ENCODE measurements at regions not wholly inside any gene's neighbourhood (a gene's known extent, or its start where the extent isn't known, plus 50 kb on each side); places are given as distances from the start of the nearest gene placed in this dataset.

DNA sequence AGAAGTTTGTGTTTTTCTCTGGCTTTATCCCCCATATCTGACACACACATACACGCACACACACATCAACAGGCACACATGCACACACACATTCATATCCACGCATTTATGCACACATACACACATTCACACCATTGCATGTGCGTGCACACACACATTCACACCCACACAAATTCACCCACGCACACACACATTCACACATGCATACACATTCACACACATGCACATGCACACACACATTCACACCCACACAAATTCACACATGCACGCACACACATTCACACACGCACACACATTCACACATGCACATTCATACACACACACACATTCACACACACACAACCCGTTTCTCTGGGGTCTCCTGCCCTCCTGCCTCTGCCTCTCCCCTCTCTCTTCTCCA is 264.2 kb downstream of the BCL11B start:
- Histone ChIP-seq H3K9me3 (peaks cover 0 to 4% (median 0%) of the 10 kb centered on the region in 4 donors), H3K36me3 (no peaks in the 10 kb centered on the region), H3K4me3 (no peak overlapping the region), H3K27ac (no peak overlapping the region), H3K27me3 (no peaks in the 10 kb centered on the region), H3K4me1 (no peaks in the 10 kb centered on the region)
- WGBS, 2 donors = 93 to 95% methylated on average over 7 of the region's 7 CpGs
- no peak for DNase-seq (ENCODE audit: low spot score in 2 of 2)
- TF ChIP-seq EP300 (IDR thresholded peaks at IDR 0.05) (no peak), POLR2A (IDR thresholded peaks at IDR 0.05) (no peak)
- TF ChIP-seq, protein P1, sequence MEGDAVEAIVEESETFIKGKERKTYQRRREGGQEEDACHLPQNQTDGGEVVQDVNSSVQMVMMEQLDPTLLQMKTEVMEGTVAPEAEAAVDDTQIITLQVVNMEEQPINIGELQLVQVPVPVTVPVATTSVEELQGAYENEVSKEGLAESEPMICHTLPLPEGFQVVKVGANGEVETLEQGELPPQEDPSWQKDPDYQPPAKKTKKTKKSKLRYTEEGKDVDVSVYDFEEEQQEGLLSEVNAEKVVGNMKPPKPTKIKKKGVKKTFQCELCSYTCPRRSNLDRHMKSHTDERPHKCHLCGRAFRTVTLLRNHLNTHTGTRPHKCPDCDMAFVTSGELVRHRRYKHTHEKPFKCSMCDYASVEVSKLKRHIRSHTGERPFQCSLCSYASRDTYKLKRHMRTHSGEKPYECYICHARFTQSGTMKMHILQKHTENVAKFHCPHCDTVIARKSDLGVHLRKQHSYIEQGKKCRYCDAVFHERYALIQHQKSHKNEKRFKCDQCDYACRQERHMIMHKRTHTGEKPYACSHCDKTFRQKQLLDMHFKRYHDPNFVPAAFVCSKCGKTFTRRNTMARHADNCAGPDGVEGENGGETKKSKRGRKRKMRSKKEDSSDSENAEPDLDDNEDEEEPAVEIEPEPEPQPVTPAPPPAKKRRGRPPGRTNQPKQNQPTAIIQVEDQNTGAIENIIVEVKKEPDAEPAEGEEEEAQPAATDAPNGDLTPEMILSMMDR (IDR thresholded peaks at IDR 0.05) = no peak

DNA sequence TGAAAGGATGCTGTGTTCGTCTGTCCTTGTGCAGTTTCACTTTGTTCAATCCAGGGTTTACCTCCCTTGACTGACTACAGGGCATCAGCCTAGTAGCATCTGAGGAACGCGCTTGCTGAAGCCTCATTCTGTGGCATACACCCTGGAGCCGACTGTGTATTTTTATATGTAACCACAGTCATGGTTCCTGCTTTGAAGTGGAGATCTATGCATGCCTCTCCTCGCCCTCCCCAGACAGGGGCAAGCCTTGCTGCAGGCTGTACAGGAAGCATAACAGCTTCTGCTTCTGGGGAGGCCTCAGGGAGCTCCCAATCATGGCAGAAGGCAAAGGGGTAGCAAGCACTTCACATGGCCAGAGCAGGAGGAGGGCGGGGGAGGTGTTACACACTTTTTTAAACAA is 262.1 kb downstream of the BCL11B start:
- Histone ChIP-seq H3K27me3 (no peaks in the 10 kb centered on the region), H3K27ac (no peak overlapping the region), H3K4me3 (no peak overlapping the region), H3K36me3 (no peaks in the 10 kb centered on the region), H3K9me3 (peaks cover 0 to 4% (median 0%) of the 10 kb centered on the region in 4 donors), H3K4me1 (no peaks in the 10 kb centered on the region)
- TF ChIP-seq EP300 (IDR thresholded peaks at IDR 0.05) (no peak), POLR2A (IDR thresholded peaks at IDR 0.05) (no peak)
- TF ChIP-seq, protein P1 (IDR thresholded peaks at IDR 0.05) = no peak
- no peak for DNase-seq (ENCODE audit: low spot score in 2 of 2)
- 86 to 87% methylated on average over 6 of the region's 6 CpGs for WGBS, 2 donors

DNA sequence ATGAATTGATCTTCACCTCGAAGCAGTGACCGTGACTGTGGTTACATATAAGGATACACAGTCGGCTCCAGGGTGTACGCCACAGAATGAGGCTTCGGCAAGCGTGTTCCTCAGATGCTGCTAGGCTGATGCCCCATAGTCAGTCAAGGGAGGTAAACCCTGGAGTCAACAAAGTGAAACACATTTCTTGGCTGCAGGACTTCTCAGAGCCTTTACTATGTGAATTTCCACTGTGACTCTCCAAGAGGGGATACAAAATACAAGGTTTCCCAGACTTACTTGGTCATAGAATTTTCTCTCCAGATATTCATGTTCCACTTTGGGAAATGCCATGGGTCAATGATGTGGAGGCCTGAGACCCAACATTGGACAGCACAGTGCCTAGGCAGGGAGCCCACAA is 260.6 kb downstream of the BCL11B start:
- no peak for DNase-seq (ENCODE audit: low spot score in 2 of 2)
- Histone ChIP-seq H3K36me3 (no peaks in the 10 kb centered on the region), H3K9me3 (peaks cover 0 to 4% (median 0%) of the 10 kb centered on the region in 4 donors), H3K4me3 (no peak overlapping the region), H3K27ac (no peak overlapping the region), H3K27me3 (no peaks in the 10 kb centered on the region), H3K4me1 (no peaks in the 10 kb centered on the region)
- TF ChIP-seq EP300 (IDR thresholded peaks at IDR 0.05) (no peak), POLR2A (IDR thresholded peaks at IDR 0.05) (no peak)
- TF ChIP-seq, protein P1 (IDR thresholded peaks at IDR 0.05) = no peak
- 79 to 87% methylated on average over 6 of the region's 6 CpGs for WGBS, 2 donors

DNA sequence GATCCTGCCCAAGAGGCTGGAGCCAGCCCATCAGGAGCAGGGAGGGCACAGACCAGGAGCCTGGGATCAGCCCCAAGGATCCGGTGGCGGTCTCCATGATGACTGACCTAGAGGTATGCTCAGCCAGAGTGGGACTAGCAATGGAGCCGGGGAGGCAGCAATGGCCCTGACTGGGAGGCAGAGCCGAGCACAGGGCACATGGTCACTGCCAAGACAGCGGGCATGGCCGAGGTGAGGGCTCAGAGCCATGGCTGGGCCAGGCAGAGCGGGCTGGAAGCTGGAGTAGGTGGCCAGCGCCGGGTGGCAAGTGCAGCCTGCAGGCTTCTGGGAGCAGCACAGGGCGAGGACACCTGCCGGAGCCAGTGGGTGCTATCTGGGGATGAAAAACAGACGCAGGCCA is 259.3 kb downstream of the BCL11B start:
- Histone ChIP-seq H3K27me3 (no peaks in the 10 kb centered on the region), H3K4me3 (no peak overlapping the region), H3K36me3 (no peaks in the 10 kb centered on the region), H3K27ac (no peak overlapping the region), H3K4me1 (no peaks in the 10 kb centered on the region), H3K9me3 (peaks cover 0 to 4% (median 0%) of the 10 kb centered on the region in 4 donors)
- TF ChIP-seq, protein P1 (IDR thresholded peaks at IDR 0.05) = no peak
- TF ChIP-seq EP300 (IDR thresholded peaks at IDR 0.05) = no peak
- no peak for TF ChIP-seq POLR2A (IDR thresholded peaks at IDR 0.05)
- DNase-seq (ENCODE audit: low spot score in 2 of 2) = no peak
- 87 to 90% methylated on average over 11 to 12 of the region's 12 CpGs for WGBS, 2 donors

DNA sequence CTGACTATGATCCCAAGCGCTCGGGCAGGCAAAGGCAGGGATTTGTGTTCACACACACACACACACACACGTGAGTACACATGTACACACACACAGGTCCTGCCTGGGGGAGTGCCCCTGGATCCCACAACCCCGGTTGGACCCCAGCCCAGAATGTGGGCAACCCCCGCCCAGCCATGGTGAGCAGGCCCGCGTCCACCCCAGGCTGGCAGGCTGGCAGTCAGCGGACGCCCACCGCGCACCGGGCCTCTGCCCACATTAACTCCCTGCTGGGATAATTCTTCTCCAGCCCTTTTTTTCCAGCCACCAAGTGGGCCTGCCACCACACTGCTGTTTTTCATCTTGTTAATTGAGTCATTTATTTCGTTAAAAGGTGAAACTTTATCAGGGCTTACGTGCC is 256.2 kb downstream of the BCL11B start:
- Histone ChIP-seq H3K9me3 (peaks cover 0 to under 1% (median 0%) of the 10 kb centered on the region in 4 donors), H3K27ac (no peak overlapping the region), H3K4me3 (no peak overlapping the region), H3K36me3 (no peaks in the 10 kb centered on the region), H3K27me3 (no peaks in the 10 kb centered on the region), H3K4me1 (no peaks in the 10 kb centered on the region)
- TF ChIP-seq POLR2A (IDR thresholded peaks at IDR 0.05) (no peak), EP300 (IDR thresholded peaks at IDR 0.05) (no peak)
- TF ChIP-seq, protein P1 (IDR thresholded peaks at IDR 0.05) = no peak
- 63 to 64% methylated on average over 14 of the region's 14 CpGs for WGBS, 2 donors
- DNase-seq (ENCODE audit: low spot score in 2 of 2) = no peak
